ENCODE measurements at regions not wholly inside any gene's neighbourhood (a gene's known extent, or its start where the extent isn't known, plus 50 kb on each side); places are given as distances from the start of the nearest gene placed in this dataset.

DNA sequence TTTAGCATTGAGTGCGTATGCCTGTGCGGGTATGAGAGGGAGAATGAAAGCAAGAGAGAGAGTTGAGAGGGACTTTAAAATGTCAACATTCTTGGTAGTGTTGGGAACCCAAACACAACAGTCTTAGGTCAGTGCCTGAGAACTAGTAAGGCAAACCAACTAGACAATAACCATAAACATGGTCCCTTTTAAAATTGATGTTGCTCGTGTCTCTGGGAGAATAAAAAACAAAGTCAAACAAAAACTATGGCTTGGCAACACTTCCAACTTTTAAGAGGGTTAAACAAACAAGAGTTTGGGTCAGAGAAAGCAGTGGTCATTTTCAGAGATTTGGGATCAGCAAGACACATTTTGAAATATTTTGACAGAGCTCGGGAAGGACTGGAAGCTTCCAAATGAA is 146.7 kb upstream of the THBS1 start:
- DNase-seq (no peak), ATAC-seq (ENCODE audit: low FRiP score in 2 of 2) (no peak)
- peak overlapping the region in 1 of 4 donors; percentile 17 for H3K27ac ChIP-seq
- no peaks in the 10 kb centered on the region for H3K9me3 ChIP-seq
- 62 to 68% methylated on average over 4 of the region's 4 CpGs for WGBS, 2 donors
- H3K4me3 ChIP-seq: no peak overlapping the region
- peaks cover 21 to 48% (median 25%) of the 10 kb centered on the region in 4 donors for H3K4me1 ChIP-seq
- no peak for TF ChIP-seq POLR2A (IDR thresholded peaks at IDR 0.05)
- no peak for TF ChIP-seq CTCF (IDR thresholded peaks at IDR 0.05)
- no peak for TF ChIP-seq EP300 (IDR thresholded peaks at IDR 0.05)
- no peak for TF ChIP-seq POLR2AphosphoS5 (IDR thresholded peaks at IDR 0.05)
- H3K36me3 ChIP-seq: no peaks in the 10 kb centered on the region
- H3K27me3 ChIP-seq: no peaks in the 10 kb centered on the region

DNA sequence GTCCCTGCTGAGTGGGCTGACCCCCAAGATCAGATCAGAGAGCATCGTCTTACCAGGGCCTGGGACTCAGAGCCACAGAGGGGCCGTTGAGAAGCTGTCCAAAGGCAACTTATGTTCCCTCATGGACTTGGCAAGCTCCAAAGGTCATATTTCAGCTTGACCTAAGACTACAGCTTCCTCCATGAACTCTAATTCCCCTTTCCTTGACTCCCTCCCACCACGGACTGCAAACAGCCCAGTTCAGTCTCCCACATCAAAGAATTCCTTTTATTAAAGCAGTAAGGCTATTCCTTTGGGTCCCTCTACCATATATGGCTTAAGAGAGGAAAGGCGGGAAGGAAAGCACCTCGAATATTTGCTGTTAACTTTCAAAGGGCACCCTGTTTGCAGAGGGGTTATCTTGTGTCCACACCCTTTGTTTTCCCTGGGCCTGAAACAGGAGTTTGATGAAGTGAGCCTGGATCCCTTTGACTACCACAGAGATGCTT is 146.1 kb upstream of the THBS1 start:
- Histone ChIP-seq H3K4me1 (peaks cover 19 to 42% (median 24%) of the 10 kb centered on the region in 4 donors), H3K9me3 (no peaks in the 10 kb centered on the region), H3K36me3 (no peaks in the 10 kb centered on the region), H3K27me3 (no peaks in the 10 kb centered on the region), H3K4me3 (no peak overlapping the region), H3K27ac (peak overlapping the region in 1 of 4 donors; percentile 17)
- whole genome bisulfite sequencing, 2 donors: 39 to 47% methylated on average over 5 of the region's 5 CpGs
- ATAC-seq (ENCODE audit: low FRiP score in 2 of 2) (no peak), DNase-seq (no peak)
- TF ChIP-seq EP300 (IDR thresholded peaks at IDR 0.05) (no peak), CTCF (IDR thresholded peaks at IDR 0.05) (no peak), POLR2A (IDR thresholded peaks at IDR 0.05) (no peak), POLR2AphosphoS5 (IDR thresholded peaks at IDR 0.05) (no peak)

DNA sequence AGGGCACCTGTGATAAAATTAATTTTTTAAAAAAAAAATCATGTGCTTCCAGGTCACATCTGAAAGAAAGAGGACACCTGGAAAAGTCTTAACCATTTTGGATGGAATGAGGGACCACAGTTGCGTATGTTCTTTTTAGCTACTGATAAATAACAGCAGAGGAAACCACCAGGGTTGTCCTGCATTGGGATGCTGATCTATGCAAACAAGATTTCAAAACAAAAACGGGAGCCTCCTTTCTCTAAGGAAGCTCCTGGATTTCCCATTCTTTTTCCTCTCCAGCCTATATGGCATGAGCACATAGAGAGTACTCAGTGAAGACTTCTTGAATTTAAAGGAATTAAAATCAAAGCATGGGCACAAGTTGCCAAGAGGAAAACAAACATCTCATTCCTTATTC is 145.6 kb upstream of the THBS1 start:
- Histone ChIP-seq H3K27me3 (no peaks in the 10 kb centered on the region), H3K4me3 (no peak overlapping the region), H3K4me1 (peaks cover 15 to 38% (median 19%) of the 10 kb centered on the region in 4 donors), H3K9me3 (no peaks in the 10 kb centered on the region), H3K36me3 (no peaks in the 10 kb centered on the region), H3K27ac (no peak overlapping the region)
- WGBS, 2 donors: 47 to 56% methylated on average over 2 of the region's 2 CpGs
- DNase-seq: no peak
- no peak for ATAC-seq (ENCODE audit: low FRiP score in 2 of 2)
- no peak for TF ChIP-seq EP300 (IDR thresholded peaks at IDR 0.05)
- TF ChIP-seq POLR2A (IDR thresholded peaks at IDR 0.05): no peak
- TF ChIP-seq CTCF (IDR thresholded peaks at IDR 0.05): no peak
- no peak for TF ChIP-seq POLR2AphosphoS5 (IDR thresholded peaks at IDR 0.05)

- Histone ChIP-seq H3K36me3 (no peaks in the 10 kb centered on the region), H3K9me3 (no peaks in the 10 kb centered on the region), H3K4me3 (no peak overlapping the region), H3K4me1 (peaks cover 10 to 24% (median 16%) of the 10 kb centered on the region in 4 donors), H3K27me3 (no peaks in the 10 kb centered on the region), H3K27ac (peak overlapping the region in 1 of 4 donors; percentile 47)
- TF ChIP-seq POLR2AphosphoS5 (IDR thresholded peaks at IDR 0.05) (no peak), EP300 (IDR thresholded peaks at IDR 0.05) (no peak), CTCF (IDR thresholded peaks at IDR 0.05) (no peak), POLR2A (IDR thresholded peaks at IDR 0.05) (peak in 1 of 4 donors; percentile 59)
- ATAC-seq (ENCODE audit: low FRiP score in 2 of 2) (peak in 1 of 2 donors; percentile 70), DNase-seq (peak in 1 of 2 donors; percentile 49)
- WGBS, 2 donors: 34 to 39% methylated on average over 5 of the region's 5 CpGs
Observed at GRCh38 chr15:39438260-39438659, 142.6 kb upstream of the THBS1 start.
